ENCODE measurements at regions not wholly inside any gene's neighbourhood (a gene's known extent, or its start where the extent isn't known, plus 50 kb on each side); places are given as distances from the start of the nearest gene placed in this dataset.

GRCh38 chr9:78605041-78606000, 308.4 kb downstream of the PSAT1 start:
- Mint-ChIP-seq H3K27ac (no peak overlapping the region), H3K27me3 (ENCODE audit: low read depth) (no peaks in the 10 kb centered on the region), H3K4me1 (ENCODE audit: low read depth) (no peaks in the 10 kb centered on the region), H3K9me3 (no peaks in the 10 kb centered on the region), H3K36me3 (ENCODE audit: low read depth) (no peaks in the 10 kb centered on the region), H3K4me3 (ENCODE audit: low read depth) (no peak overlapping the region)
- no peak for DNase-seq (ENCODE audit: low spot score)
- intact Hi-C loops (cut with micrococcal nuclease) = no loop called here

DNA sequence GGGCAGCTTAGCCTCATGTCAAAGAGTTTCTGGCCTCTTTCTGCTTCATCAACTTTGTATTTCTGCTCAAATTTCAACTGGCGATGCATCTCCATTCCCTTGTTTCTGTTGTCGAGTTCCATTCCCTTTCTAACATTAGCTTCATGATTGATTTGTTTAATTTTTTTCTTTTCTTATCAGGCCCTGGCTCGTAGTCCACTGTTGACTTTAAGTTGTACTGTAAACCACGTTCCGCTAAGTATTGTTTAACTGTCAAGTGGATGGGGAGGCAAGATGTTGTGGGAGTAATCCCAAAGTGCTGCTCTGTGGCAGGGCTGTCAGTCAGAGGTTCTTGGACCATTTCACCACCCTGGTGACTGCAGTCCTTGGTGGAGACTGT, 309.1 kb downstream of the PSAT1 start:
- intact Hi-C loops (cut with micrococcal nuclease) = no loop called here
- Mint-ChIP-seq H3K27ac (no peak overlapping the region), H3K36me3 (ENCODE audit: low read depth) (no peaks in the 10 kb centered on the region), H3K4me1 (ENCODE audit: low read depth) (no peaks in the 10 kb centered on the region), H3K4me3 (ENCODE audit: low read depth) (no peak overlapping the region), H3K9me3 (no peaks in the 10 kb centered on the region), H3K27me3 (ENCODE audit: low read depth) (no peaks in the 10 kb centered on the region)
- no peak for DNase-seq (ENCODE audit: low spot score)

- Mint-ChIP-seq H3K9me3 (no peaks in the 10 kb centered on the region), H3K27ac (no peak overlapping the region), H3K36me3 (ENCODE audit: low read depth) (no peaks in the 10 kb centered on the region), H3K27me3 (ENCODE audit: low read depth) (no peaks in the 10 kb centered on the region), H3K4me1 (ENCODE audit: low read depth) (no peaks in the 10 kb centered on the region), H3K4me3 (ENCODE audit: low read depth) (no peak overlapping the region)
- intact Hi-C loops (cut with micrococcal nuclease) = no loop called here
- DNase-seq (ENCODE audit: low spot score) = no peak
These were observed 310.9 kb downstream of the PSAT1 start for GRCh38 chr9:78607853-78608252.

- H3K27ac Mint-ChIP-seq = no peak overlapping the region
- no peaks in the 10 kb centered on the region for H3K9me3 Mint-ChIP-seq
- no peaks in the 10 kb centered on the region for H3K36me3 Mint-ChIP-seq (ENCODE audit: low read depth)
- H3K4me1 Mint-ChIP-seq (ENCODE audit: low read depth) = no peaks in the 10 kb centered on the region
- DNase-seq (ENCODE audit: low spot score) = no peak
- H3K27me3 Mint-ChIP-seq (ENCODE audit: low read depth) = no peaks in the 10 kb centered on the region
- no peak overlapping the region for H3K4me3 Mint-ChIP-seq (ENCODE audit: low read depth)
- intact Hi-C loops (cut with micrococcal nuclease) = no loop called here
These were observed 312.5 kb downstream of the PSAT1 start for GRCh38 chr9:78609450-78609849.

DNA sequence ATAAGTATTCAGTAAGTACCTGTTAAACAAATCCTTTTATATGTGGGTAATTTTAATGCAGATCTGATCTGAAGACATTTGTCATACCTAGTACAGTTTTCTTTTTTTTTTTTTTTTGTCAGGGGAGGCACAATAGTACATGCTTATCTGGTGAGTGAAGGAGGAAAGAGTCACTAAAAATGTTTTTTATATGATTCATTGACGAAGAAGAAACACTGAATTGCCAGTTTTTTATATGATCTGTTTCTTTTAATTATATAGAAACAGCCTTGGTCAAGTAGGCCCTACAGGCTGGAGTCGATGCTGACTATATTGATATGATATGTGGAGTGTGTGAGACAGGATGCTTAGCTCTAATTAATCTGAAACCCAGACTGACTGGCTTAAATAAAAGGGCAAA, 315.2 kb downstream of the PSAT1 start:
- Mint-ChIP-seq H3K9me3 (no peaks in the 10 kb centered on the region), H3K4me3 (ENCODE audit: low read depth) (no peak overlapping the region), H3K27me3 (ENCODE audit: low read depth) (no peaks in the 10 kb centered on the region), H3K27ac (no peak overlapping the region), H3K4me1 (ENCODE audit: low read depth) (no peaks in the 10 kb centered on the region), H3K36me3 (ENCODE audit: low read depth) (no peaks in the 10 kb centered on the region)
- no peak for DNase-seq (ENCODE audit: low spot score)
- intact Hi-C loops (cut with micrococcal nuclease) = loop anchor here (10.0 kb wide), 1 partner anchor 57 kb away; no protein-coding TSS in a partner anchor

- Mint-ChIP-seq H3K4me3 (ENCODE audit: low read depth) (no peak overlapping the region), H3K27ac (no peak overlapping the region), H3K36me3 (ENCODE audit: low read depth) (no peaks in the 10 kb centered on the region), H3K9me3 (no peaks in the 10 kb centered on the region), H3K4me1 (ENCODE audit: low read depth) (no peaks in the 10 kb centered on the region), H3K27me3 (ENCODE audit: low read depth) (no peaks in the 10 kb centered on the region)
- no peak for DNase-seq (ENCODE audit: low spot score)
- intact Hi-C loops (cut with micrococcal nuclease) = loop anchor here (10.0 kb wide), 1 partner anchor 58 kb away; no protein-coding TSS in a partner anchor
These were observed 316.1 kb downstream of the PSAT1 start for GRCh38 chr9:78613006-78613405.

- intact Hi-C loops (cut with micrococcal nuclease) = loop anchor here (10.0 kb wide), 1 partner anchor 60 kb away; no protein-coding TSS in a partner anchor
- no peaks in the 10 kb centered on the region for H3K27me3 Mint-ChIP-seq (ENCODE audit: low read depth)
- H3K36me3 Mint-ChIP-seq (ENCODE audit: low read depth) = no peaks in the 10 kb centered on the region
- no peaks in the 10 kb centered on the region for H3K9me3 Mint-ChIP-seq
- no peak overlapping the region for H3K4me3 Mint-ChIP-seq (ENCODE audit: low read depth)
- H3K27ac Mint-ChIP-seq = no peak overlapping the region
- DNase-seq (ENCODE audit: low spot score) = no peak
- H3K4me1 Mint-ChIP-seq (ENCODE audit: low read depth) = no peaks in the 10 kb centered on the region
These were observed 318.0 kb downstream of the PSAT1 start for GRCh38 chr9:78614892-78615291.

GRCh38 chr9:78615372-78615771, 318.4 kb downstream of the PSAT1 start:
- DNase-seq (ENCODE audit: low spot score) = no peak
- Mint-ChIP-seq H3K4me3 (ENCODE audit: low read depth) (no peak overlapping the region), H3K9me3 (no peaks in the 10 kb centered on the region), H3K27me3 (ENCODE audit: low read depth) (no peaks in the 10 kb centered on the region), H3K27ac (no peak overlapping the region), H3K36me3 (ENCODE audit: low read depth) (no peaks in the 10 kb centered on the region), H3K4me1 (ENCODE audit: low read depth) (no peaks in the 10 kb centered on the region)
- intact Hi-C loops (cut with micrococcal nuclease) = loop anchor here (10.0 kb wide), 1 partner anchor 61 kb away; no protein-coding TSS in a partner anchor

DNA sequence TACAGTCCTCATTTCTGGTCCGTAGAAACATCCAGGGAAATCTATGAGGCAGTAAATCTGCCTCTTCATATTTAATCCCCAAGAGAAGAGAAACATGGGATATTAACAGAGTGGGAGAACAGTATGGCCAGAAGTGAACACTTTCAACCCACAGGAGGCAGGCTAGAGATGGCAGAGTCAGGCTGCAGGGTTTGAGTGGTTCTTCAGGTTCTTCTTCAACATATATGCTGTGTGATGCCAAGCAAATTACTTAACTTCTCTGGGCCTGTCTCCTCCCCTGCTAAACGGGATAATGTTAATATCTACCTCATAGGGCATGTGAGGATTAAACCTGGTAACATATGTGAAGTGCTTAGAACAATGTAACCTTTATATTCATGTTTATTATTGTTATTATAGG, 321.8 kb downstream of the PSAT1 start:
- intact Hi-C loops (cut with micrococcal nuclease) = loop anchor here (10.0 kb wide), 1 partner anchor 64 kb away; no protein-coding TSS in a partner anchor
- no peak overlapping the region for H3K27ac Mint-ChIP-seq
- H3K4me3 Mint-ChIP-seq (ENCODE audit: low read depth) = no peak overlapping the region
- no peaks in the 10 kb centered on the region for H3K4me1 Mint-ChIP-seq (ENCODE audit: low read depth)
- no peaks in the 10 kb centered on the region for H3K36me3 Mint-ChIP-seq (ENCODE audit: low read depth)
- H3K9me3 Mint-ChIP-seq = no peaks in the 10 kb centered on the region
- DNase-seq (ENCODE audit: low spot score) = no peak
- H3K27me3 Mint-ChIP-seq (ENCODE audit: low read depth) = no peaks in the 10 kb centered on the region

GRCh38 chr9:78620303-78620702, 323.4 kb downstream of the PSAT1 start:
- no peak for DNase-seq (ENCODE audit: low spot score)
- intact Hi-C loops (cut with micrococcal nuclease) = no loop called here

GRCh38 chr9:78620764-78621163, 323.8 kb downstream of the PSAT1 start:
- Mint-ChIP-seq H3K36me3 (ENCODE audit: low read depth) (no peaks in the 10 kb centered on the region), H3K27ac (no peak overlapping the region), H3K4me3 (ENCODE audit: low read depth) (no peak overlapping the region), H3K27me3 (ENCODE audit: low read depth) (no peaks in the 10 kb centered on the region), H3K4me1 (ENCODE audit: low read depth) (no peaks in the 10 kb centered on the region), H3K9me3 (no peaks in the 10 kb centered on the region)
- intact Hi-C loops (cut with micrococcal nuclease) = no loop called here
- no peak for DNase-seq (ENCODE audit: low spot score)

More at GRCh38 chr9:78620303-78620702, 323.4 kb downstream of the PSAT1 start:
- Mint-ChIP-seq H3K27ac (no peak overlapping the region), H3K4me1 (ENCODE audit: low read depth) (no peaks in the 10 kb centered on the region), H3K36me3 (ENCODE audit: low read depth) (no peaks in the 10 kb centered on the region), H3K27me3 (ENCODE audit: low read depth) (no peaks in the 10 kb centered on the region), H3K4me3 (ENCODE audit: low read depth) (no peak overlapping the region), H3K9me3 (no peaks in the 10 kb centered on the region)

GRCh38 chr9:78622126-78622525, 325.2 kb downstream of the PSAT1 start:
- intact Hi-C loops (cut with micrococcal nuclease) = no loop called here
- no peaks in the 10 kb centered on the region for H3K36me3 Mint-ChIP-seq (ENCODE audit: low read depth)
- H3K27ac Mint-ChIP-seq = no peak overlapping the region
- H3K27me3 Mint-ChIP-seq (ENCODE audit: low read depth) = no peaks in the 10 kb centered on the region
- DNase-seq (ENCODE audit: low spot score) = no peak
- H3K4me1 Mint-ChIP-seq (ENCODE audit: low read depth) = no peaks in the 10 kb centered on the region
- no peak overlapping the region for H3K4me3 Mint-ChIP-seq (ENCODE audit: low read depth)
- H3K9me3 Mint-ChIP-seq = no peaks in the 10 kb centered on the region

- intact Hi-C loops (cut with micrococcal nuclease) = no loop called here
These were observed 330.0 kb downstream of the PSAT1 start for GRCh38 chr9:78626971-78627370.

More at GRCh38 chr9:78626971-78627370, 330.0 kb downstream of the PSAT1 start:
- Mint-ChIP-seq H3K4me1 (ENCODE audit: low read depth) (no peaks in the 10 kb centered on the region), H3K9me3 (no peaks in the 10 kb centered on the region), H3K4me3 (ENCODE audit: low read depth) (no peak overlapping the region), H3K36me3 (ENCODE audit: low read depth) (no peaks in the 10 kb centered on the region), H3K27ac (no peak overlapping the region), H3K27me3 (ENCODE audit: low read depth) (no peaks in the 10 kb centered on the region)
- DNase-seq (ENCODE audit: low spot score) = no peak
